GM12864 (cell line): ENCODE measurements at regions not wholly inside any gene's neighbourhood (a gene's known extent, or its start where the extent isn't known, plus 50 kb on each side); places are given as distances from the start of the nearest gene placed in this dataset.

Experiments used
- DNase-seq: peaks from one replicate; pipeline ENCODE4 v3.0.0-alpha.2; 2011; ENCODE audit warnings: low read depth
- H3K4me3 ChIP-seq: 2 replicates; pipeline ENCODE4 v1.5.1; 2011; ENCODE audit warnings: mild to moderate bottlenecking, low read depth, low read length, control low read depth
- TF ChIP-seq, protein P1 (sequence below): IDR thresholded peaks from 2 replicates; pipeline ENCODE4 v1.5.1; 2011; ENCODE audit warnings: low read depth, mild to moderate bottlenecking, moderate library complexity, low read length, control low read depth, inconsistent platforms; ENCODE audit errors: missing control alignments

DNA sequence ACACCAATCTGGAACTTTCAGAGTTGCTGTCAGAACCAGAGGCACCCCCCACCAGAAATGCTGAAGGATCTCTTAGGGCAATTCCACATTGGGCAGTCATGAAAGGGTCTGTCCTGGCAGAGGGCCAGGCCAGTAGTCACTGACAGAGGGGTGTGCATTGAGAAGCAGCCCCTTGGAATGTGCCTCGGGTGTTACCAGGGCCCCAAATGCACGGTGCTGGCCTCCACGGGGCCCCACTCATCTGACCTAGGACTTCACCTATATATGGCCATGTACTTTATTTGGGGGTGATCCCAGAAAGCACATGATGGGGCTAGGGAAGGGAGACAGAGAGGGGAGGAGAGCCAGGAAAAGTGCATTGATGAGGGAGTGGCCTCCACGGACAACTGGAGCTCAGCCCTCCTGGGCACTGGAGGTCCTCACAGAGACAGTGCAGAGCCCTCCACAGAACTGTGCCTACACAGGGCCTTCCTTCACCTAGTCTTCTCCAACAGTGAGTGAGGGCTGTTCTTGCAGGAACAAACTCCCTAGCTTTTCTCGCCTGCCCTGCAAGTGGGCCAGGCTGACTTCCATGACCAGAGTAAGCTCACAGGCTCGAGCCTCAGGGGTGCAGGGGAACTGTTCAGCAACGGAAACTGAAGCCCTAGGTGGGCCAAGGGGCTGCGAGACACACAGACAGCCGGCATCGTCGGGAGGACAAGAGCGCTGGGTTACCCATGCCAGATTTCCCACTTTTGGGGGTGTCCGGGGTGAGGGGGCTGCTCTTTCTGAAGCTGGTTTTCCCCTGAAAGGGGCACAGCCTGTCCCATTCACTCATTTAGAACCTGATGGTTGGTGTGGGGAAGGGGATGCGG is 136.2 kb downstream of the HMX1 start:
- no peak overlapping the region for H3K4me3 ChIP-seq
- no peak for DNase-seq
- TF ChIP-seq, protein P1, sequence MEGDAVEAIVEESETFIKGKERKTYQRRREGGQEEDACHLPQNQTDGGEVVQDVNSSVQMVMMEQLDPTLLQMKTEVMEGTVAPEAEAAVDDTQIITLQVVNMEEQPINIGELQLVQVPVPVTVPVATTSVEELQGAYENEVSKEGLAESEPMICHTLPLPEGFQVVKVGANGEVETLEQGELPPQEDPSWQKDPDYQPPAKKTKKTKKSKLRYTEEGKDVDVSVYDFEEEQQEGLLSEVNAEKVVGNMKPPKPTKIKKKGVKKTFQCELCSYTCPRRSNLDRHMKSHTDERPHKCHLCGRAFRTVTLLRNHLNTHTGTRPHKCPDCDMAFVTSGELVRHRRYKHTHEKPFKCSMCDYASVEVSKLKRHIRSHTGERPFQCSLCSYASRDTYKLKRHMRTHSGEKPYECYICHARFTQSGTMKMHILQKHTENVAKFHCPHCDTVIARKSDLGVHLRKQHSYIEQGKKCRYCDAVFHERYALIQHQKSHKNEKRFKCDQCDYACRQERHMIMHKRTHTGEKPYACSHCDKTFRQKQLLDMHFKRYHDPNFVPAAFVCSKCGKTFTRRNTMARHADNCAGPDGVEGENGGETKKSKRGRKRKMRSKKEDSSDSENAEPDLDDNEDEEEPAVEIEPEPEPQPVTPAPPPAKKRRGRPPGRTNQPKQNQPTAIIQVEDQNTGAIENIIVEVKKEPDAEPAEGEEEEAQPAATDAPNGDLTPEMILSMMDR = no peak

DNA sequence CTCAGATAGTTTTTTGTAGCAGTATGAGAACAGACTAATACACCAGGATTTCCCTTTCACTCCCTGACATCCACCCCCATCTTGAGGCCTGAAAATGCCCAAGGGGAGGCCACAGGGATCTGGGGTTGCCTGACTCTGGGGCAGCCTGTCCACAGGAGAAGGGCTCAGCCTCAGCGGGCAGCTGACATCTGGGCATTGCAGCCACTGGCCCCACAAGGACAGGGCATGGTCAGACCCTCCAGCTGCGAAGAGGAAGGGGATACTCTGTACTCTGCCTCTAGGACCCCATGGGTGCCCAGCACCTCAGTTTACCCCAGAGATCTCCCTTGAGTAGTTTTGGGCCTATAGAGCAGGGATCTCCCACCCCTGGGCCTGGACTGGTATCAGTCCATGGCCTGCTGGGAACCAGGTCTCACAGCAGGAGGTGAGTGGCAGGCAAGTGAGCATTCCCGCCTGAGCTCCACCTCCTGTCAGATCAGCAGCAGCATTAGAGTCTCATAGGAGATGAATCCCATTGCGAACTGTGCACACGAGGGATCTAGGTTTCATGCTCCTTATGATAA is 138.9 kb downstream of the HMX1 start:
- no peak for DNase-seq
- no peak overlapping the region for H3K4me3 ChIP-seq
- TF ChIP-seq, protein P1 = no peak

GRCh38 chr4:8732092-8732491 is 139.5 kb downstream of the CPZ start:
- TF ChIP-seq, protein P1 = no peak
- H3K4me3 ChIP-seq = no peak overlapping the region
- no peak for DNase-seq

GRCh38 chr4:8731364-8731763 is 138.8 kb downstream of the CPZ start:
- H3K4me3 ChIP-seq = no peak overlapping the region
- TF ChIP-seq, protein P1 = no peak
- DNase-seq = no peak

- DNase-seq = no peak
- TF ChIP-seq, protein P1 = no peak
- no peak overlapping the region for H3K4me3 ChIP-seq
Observed at GRCh38 chr4:8730681-8731080, 138.1 kb downstream of the CPZ start.

DNA sequence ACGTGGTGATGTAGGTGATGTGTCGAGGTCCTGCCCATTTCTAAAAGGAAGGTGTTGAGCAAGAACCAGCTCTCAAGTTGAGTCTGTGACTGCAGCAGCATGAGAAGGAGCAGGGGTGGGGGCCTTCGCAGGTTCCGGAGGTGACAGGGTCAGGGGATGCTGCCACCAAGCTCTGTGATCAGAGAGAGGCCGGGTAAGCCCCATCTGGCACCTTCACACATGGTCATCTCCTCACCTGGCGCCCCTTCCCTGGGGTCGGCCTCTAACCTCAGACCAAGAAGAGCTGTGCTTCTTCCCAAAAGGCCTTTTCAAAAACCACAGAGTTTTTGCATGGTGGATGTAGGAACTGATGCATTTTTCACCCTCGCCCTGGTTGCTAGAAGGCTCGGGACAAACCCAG is 137.6 kb downstream of the CPZ start:
- DNase-seq = no peak
- TF ChIP-seq, protein P1 = no peak
- no peak overlapping the region for H3K4me3 ChIP-seq
